HL-60 (cell line): ENCODE measurements at regions not wholly inside any gene's neighbourhood (a gene's known extent, or its start where the extent isn't known, plus 50 kb on each side); places are given as distances from the start of the nearest gene placed in this dataset.

Experiments
- GABPA ChIP-seq: IDR thresholded peaks from 2 replicates; pipeline ENCODE4 v1.6.1; 2012; ENCODE audit warnings: low read depth
- POLR2AphosphoS5 ChIP-seq: IDR thresholded peaks from 2 replicates; pipeline ENCODE4 v1.6.1; 2012; ENCODE audit warnings: low read depth
- SPI1 ChIP-seq: IDR thresholded peaks from 2 replicates; pipeline ENCODE4 v1.6.1; 2012; ENCODE audit warnings: low read depth, mild to moderate bottlenecking, borderline replicate concordance
- TF ChIP-seq, protein P1 (sequence below): IDR thresholded peaks from one replicate; pipeline ENCODE4 v1.5.1; 2011; ENCODE audit warnings: low read length, control low read depth, inconsistent platforms; ENCODE audit not compliant: insufficient read depth
- TF ChIP-seq, protein P2 (sequence below): IDR thresholded peaks from 2 replicates; pipeline ENCODE4 v1.6.1; 2012; ENCODE audit warnings: low read depth; ENCODE audit not compliant: insufficient replicate concordance

DNA sequence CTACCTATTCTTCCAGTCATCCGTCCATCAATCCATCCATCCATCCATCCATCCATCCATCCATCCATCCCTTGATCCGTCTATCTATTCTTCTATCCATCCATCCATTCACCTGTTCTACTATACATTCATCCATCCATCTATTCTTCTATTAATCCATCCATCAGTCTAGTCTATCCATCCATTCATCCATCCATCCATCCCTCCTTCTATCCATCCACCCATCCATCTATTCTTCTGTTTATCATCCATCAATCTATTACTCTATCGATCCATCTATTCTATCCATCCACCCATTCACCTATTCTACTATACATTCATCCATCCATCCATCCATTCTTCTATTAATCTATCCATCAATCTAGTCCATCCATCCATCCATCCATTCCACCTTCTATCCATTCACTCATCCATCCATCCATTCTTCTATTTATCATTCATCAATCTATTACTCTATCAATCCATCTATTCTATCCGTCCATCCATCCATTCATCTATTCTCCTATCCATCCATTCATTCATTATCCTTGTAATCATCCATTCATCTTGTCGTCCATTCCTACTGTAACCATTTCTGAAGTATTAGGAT is 110.4 kb upstream of the ZNF516 start:
- TF ChIP-seq, protein P1, sequence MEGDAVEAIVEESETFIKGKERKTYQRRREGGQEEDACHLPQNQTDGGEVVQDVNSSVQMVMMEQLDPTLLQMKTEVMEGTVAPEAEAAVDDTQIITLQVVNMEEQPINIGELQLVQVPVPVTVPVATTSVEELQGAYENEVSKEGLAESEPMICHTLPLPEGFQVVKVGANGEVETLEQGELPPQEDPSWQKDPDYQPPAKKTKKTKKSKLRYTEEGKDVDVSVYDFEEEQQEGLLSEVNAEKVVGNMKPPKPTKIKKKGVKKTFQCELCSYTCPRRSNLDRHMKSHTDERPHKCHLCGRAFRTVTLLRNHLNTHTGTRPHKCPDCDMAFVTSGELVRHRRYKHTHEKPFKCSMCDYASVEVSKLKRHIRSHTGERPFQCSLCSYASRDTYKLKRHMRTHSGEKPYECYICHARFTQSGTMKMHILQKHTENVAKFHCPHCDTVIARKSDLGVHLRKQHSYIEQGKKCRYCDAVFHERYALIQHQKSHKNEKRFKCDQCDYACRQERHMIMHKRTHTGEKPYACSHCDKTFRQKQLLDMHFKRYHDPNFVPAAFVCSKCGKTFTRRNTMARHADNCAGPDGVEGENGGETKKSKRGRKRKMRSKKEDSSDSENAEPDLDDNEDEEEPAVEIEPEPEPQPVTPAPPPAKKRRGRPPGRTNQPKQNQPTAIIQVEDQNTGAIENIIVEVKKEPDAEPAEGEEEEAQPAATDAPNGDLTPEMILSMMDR: no peak
- TF ChIP-seq SPI1 (no peak), GABPA (no peak), POLR2AphosphoS5 (no peak)
- TF ChIP-seq, protein P2, sequence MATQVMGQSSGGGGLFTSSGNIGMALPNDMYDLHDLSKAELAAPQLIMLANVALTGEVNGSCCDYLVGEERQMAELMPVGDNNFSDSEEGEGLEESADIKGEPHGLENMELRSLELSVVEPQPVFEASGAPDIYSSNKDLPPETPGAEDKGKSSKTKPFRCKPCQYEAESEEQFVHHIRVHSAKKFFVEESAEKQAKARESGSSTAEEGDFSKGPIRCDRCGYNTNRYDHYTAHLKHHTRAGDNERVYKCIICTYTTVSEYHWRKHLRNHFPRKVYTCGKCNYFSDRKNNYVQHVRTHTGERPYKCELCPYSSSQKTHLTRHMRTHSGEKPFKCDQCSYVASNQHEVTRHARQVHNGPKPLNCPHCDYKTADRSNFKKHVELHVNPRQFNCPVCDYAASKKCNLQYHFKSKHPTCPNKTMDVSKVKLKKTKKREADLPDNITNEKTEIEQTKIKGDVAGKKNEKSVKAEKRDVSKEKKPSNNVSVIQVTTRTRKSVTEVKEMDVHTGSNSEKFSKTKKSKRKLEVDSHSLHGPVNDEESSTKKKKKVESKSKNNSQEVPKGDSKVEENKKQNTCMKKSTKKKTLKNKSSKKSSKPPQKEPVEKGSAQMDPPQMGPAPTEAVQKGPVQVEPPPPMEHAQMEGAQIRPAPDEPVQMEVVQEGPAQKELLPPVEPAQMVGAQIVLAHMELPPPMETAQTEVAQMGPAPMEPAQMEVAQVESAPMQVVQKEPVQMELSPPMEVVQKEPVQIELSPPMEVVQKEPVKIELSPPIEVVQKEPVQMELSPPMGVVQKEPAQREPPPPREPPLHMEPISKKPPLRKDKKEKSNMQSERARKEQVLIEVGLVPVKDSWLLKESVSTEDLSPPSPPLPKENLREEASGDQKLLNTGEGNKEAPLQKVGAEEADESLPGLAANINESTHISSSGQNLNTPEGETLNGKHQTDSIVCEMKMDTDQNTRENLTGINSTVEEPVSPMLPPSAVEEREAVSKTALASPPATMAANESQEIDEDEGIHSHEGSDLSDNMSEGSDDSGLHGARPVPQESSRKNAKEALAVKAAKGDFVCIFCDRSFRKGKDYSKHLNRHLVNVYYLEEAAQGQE: no peak
